RKO (cell line): ENCODE measurements at regions not wholly inside any gene's neighbourhood (a gene's known extent, or its start where the extent isn't known, plus 50 kb on each side); places are given as distances from the start of the nearest gene placed in this dataset.
"Not testable (repeated sequence)": the region's sequence is repeated elsewhere in the genome, so short reads cannot be mapped to it uniquely, and the experiment has no call there.

Experiments
- DNase-seq: peaks from one replicate; pipeline ENCODE4 v3.0.0-alpha.2; 2016; ENCODE audit warnings: low spot score

- DNase-seq = no peak
Observed at GRCh38 chr6:4412077-4412476, 276.7 kb upstream of the ECI2 start.

GRCh38 chr6:4407710-4408109, 272.3 kb upstream of the ECI2 start:
- not testable (repeated sequence) for DNase-seq

- DNase-seq = no peak
Observed at GRCh38 chr6:4405621-4406212, 270.3 kb upstream of the ECI2 start.

GRCh38 chr6:4404415-4404814, 269.0 kb upstream of the ECI2 start:
- no peak for DNase-seq

GRCh38 chr6:4403828-4404227, 268.5 kb upstream of the ECI2 start:
- DNase-seq = no peak

GRCh38 chr6:4403023-4403752, 267.8 kb upstream of the ECI2 start:
- no peak for DNase-seq

GRCh38 chr6:4402477-4402976, 267.2 kb upstream of the ECI2 start:
- DNase-seq = peak; percentile 34

GRCh38 chr6:4401408-4402368, 266.3 kb upstream of the ECI2 start:
- peak; percentile 43 for DNase-seq

GRCh38 chr6:4399656-4400055, 264.3 kb upstream of the ECI2 start:
- DNase-seq = no peak

- no peak for DNase-seq
Observed at GRCh38 chr6:4398791-4399190, 263.4 kb upstream of the ECI2 start.

GRCh38 chr6:4397307-4397706, 261.9 kb upstream of the ECI2 start:
- DNase-seq = no peak

- peak; percentile 7 for DNase-seq
Observed at GRCh38 chr6:4396044-4396443, 260.7 kb upstream of the ECI2 start.

- no peak for DNase-seq
Observed at GRCh38 chr6:4395386-4395785, 260.0 kb upstream of the ECI2 start.

- DNase-seq = no peak
Observed at GRCh38 chr6:4394786-4395185, 259.4 kb upstream of the ECI2 start.

GRCh38 chr6:4388675-4389074, 253.3 kb upstream of the ECI2 start:
- DNase-seq = no peak

- DNase-seq = no peak
Observed at GRCh38 chr6:4384656-4385055, 249.3 kb upstream of the ECI2 start.

GRCh38 chr6:4383910-4384638, 248.7 kb upstream of the ECI2 start:
- no peak for DNase-seq

- no peak for DNase-seq
Observed at GRCh38 chr6:4382362-4382853, 247.0 kb upstream of the ECI2 start.

GRCh38 chr6:4381381-4381780, 246.0 kb upstream of the ECI2 start:
- no peak for DNase-seq

- no peak for DNase-seq
Observed at GRCh38 chr6:4380881-4381281, 245.5 kb upstream of the ECI2 start.

GRCh38 chr6:4379958-4380357, 244.6 kb upstream of the ECI2 start:
- DNase-seq = no peak
